H1 (cell line): ENCODE measurements at regions not wholly inside any gene's neighbourhood (a gene's known extent, or its start where the extent isn't known, plus 50 kb on each side); places are given as distances from the start of the nearest gene placed in this dataset.
"Not testable (repeated sequence)": the region's sequence is repeated elsewhere in the genome, so short reads cannot be mapped to it uniquely, and the experiment has no call there.

ENCODE experiments used
- CTCF ChIA-PET: fragments of 300-600 bp; sonication (Branson Sonifier 250); formaldehyde crosslinking; loops from one replicate; lab custom pipeline; 2021; ENCODE audit not compliant: partially characterized antibody; lab: Charles Lee
- POLR2A ChIA-PET: fragments of 300-600 bp; sonication (Branson Sonifier 250); formaldehyde crosslinking; loops from one replicate; lab custom pipeline; 2021; ENCODE audit warnings: inconsistent platforms; ENCODE audit not compliant: partially characterized antibody; lab: Charles Lee
- DNase-seq, 2 experiments: peaks; one replicate each; pipeline versions ENCODE4 v3.0.0 to v3.0.0-alpha.2; 2010 to 2022; ENCODE audit warnings: low spot score in 2 of 2, low read depth in 1 of 2, mixed read lengths in 1 of 2
- FAIRE-seq: peaks from 2 replicates; lab custom pipeline; 2011; peaks lifted over from hg19 to GRCh38; lab: Jason Lieb, UNC
- H2AFZ ChIP-seq: 2 replicates; pipeline ENCODE4 v1.8.1; 2012; ENCODE audit warnings: low read length, inconsistent platforms
- H2AK5ac ChIP-seq: 2 replicates; pipeline ENCODE4 v1.6.1; 2013; ENCODE audit warnings: low read depth, low read length
- H2BK120ac ChIP-seq: replicated peaks from 2 replicates; pipeline ENCODE3; 2013; ENCODE audit warnings: low read depth, low read length, inconsistent platforms
- H2BK12ac ChIP-seq: 2 replicates; pipeline ENCODE4 v1.6.1; 2013; ENCODE audit warnings: low read depth, low read length
- H2BK15ac ChIP-seq: 2 replicates; pipeline ENCODE4 v1.6.1; 2013; ENCODE audit warnings: low read length
- H2BK20ac ChIP-seq: 2 replicates; pipeline ENCODE4 v1.6.1; 2013; ENCODE audit warnings: low read length
- H2BK5ac ChIP-seq: 2 replicates; pipeline ENCODE4 v1.6.1; 2013; ENCODE audit warnings: low read depth, low read length
- H3K14ac ChIP-seq: 2 replicates; pipeline ENCODE4 v1.6.1; 2013; ENCODE audit warnings: inconsistent platforms; ENCODE audit not compliant: insufficient read length
- H3K18ac ChIP-seq: 2 replicates; pipeline ENCODE4 v1.6.1; 2013; ENCODE audit warnings: low read length; ENCODE audit errors: extremely low read depth
- H3K23ac ChIP-seq: 2 replicates; pipeline ENCODE4 v1.6.1; 2013; ENCODE audit warnings: inconsistent platforms; ENCODE audit not compliant: insufficient read length
- H3K23me2 ChIP-seq: 2 replicates; pipeline ENCODE4 v1.6.1; 2013; ENCODE audit warnings: low read depth, low read length
- H3K27ac ChIP-seq: 2 replicates; pipeline ENCODE4 v1.6.1; 2011; ENCODE audit warnings: low read depth, low read length, inconsistent platforms
- H3K27me3 ChIP-seq, 4 experiments: replicated peaks in 1 of 4; 1 replicate in 1 of 4; 2 replicates in 3 of 4; pipeline versions ENCODE4 v1.6.1 to v1.8.1; 2011 to 2013; ENCODE audit warnings: low read length in 3 of 4, mild to moderate bottlenecking in 3 of 4, inconsistent platforms in 2 of 4, mixed read lengths in 2 of 4, moderate library complexity in 1 of 4; ENCODE audit not compliant: control insufficient read depth in 3 of 4, insufficient read depth in 3 of 4; ENCODE audit errors: extremely low read depth in 1 of 4
- H3K36me3 ChIP-seq, 4 experiments: 2 replicates each; pipeline versions ENCODE4 v1.6.1 to v1.8.1; 2011 to 2013; ENCODE audit warnings: mild to moderate bottlenecking in 4 of 4, low read length in 3 of 4, moderate library complexity in 2 of 4, control low read depth in 1 of 4, inconsistent platforms in 1 of 4; ENCODE audit not compliant: insufficient read depth in 4 of 4, control insufficient read depth in 2 of 4
- H3K4ac ChIP-seq: replicated peaks from 2 replicates; pipeline ENCODE3; 2013; ENCODE audit warnings: low read length, low read depth, mixed read lengths, inconsistent platforms; ENCODE audit not compliant: insufficient read length
- H3K4me1 ChIP-seq, 4 experiments: replicated peaks in 1 of 4; 1 replicate in 1 of 4; 2 replicates in 3 of 4; pipeline versions ENCODE4 v1.6.1 to v1.8.1; 2011 to 2013; ENCODE audit warnings: low read length in 3 of 4, inconsistent platforms in 2 of 4, mixed read lengths in 1 of 4; ENCODE audit not compliant: insufficient read depth in 4 of 4, control insufficient read depth in 3 of 4
- H3K4me2 ChIP-seq, 2 experiments: 2 replicates each; pipeline versions ENCODE4 v1.6.1 to v1.8.1; 2011 to 2013; ENCODE audit warnings: low read depth in 2 of 2, low read length in 2 of 2, control low read depth in 1 of 2, inconsistent platforms in 1 of 2, mild to moderate bottlenecking in 1 of 2; ENCODE audit not compliant: insufficient read depth in 1 of 2
- H3K4me3 ChIP-seq, 4 experiments: fragments of 200-600, 300-600 bp in 1 of 4; sonication (generic), shearing (Covaris generic), sonication (Bioruptor Twin) in 1 of 4; 2 replicates each; pipeline versions ENCODE4 v1.5.1 to v1.8.1; 2011 to 2016; ENCODE audit warnings: low read length in 4 of 4, low read depth in 3 of 4, control low read depth in 2 of 4, inconsistent platforms in 2 of 4, mild to moderate bottlenecking in 2 of 4, mixed read lengths in 1 of 4, moderate library complexity in 1 of 4; ENCODE audit not compliant: insufficient read depth in 2 of 4; ENCODE audit errors: extremely low read depth in 1 of 4
- H3K56ac ChIP-seq: replicated peaks from 2 replicates; pipeline ENCODE3; 2013; ENCODE audit warnings: low read depth, mild to moderate bottlenecking, mixed read lengths, low read length, inconsistent platforms; ENCODE audit not compliant: insufficient read length
- H3K79me1 ChIP-seq: 2 replicates; pipeline ENCODE4 v1.6.1; 2013; ENCODE audit warnings: low read depth, low read length, control low read depth
- H3K79me2 ChIP-seq, 2 experiments: 2 replicates each; pipeline versions ENCODE4 v1.6.1 to v1.8.1; 2012 to 2013; ENCODE audit warnings: low read length in 2 of 2, mild to moderate bottlenecking in 2 of 2, inconsistent platforms in 1 of 2; ENCODE audit not compliant: insufficient read depth in 2 of 2, control insufficient read depth in 1 of 2
- H3K9ac ChIP-seq, 4 experiments: replicated peaks in 1 of 4; 1 replicate in 1 of 4; 2 replicates in 3 of 4; pipeline versions ENCODE4 v1.6.1 to v1.8.1; 2011 to 2013; ENCODE audit warnings: low read depth in 3 of 4, low read length in 3 of 4, control low read depth in 2 of 4, mild to moderate bottlenecking in 2 of 4, moderate library complexity in 2 of 4, inconsistent platforms in 1 of 4; ENCODE audit errors: extremely low read depth in 1 of 4
- H3K9me3 ChIP-seq, 2 experiments: 2 replicates each; pipeline versions ENCODE4 v1.6.1 to v1.8.1; 2012 to 2013; ENCODE audit warnings: mild to moderate bottlenecking in 2 of 2, moderate library complexity in 2 of 2, control low read depth in 1 of 2, inconsistent platforms in 1 of 2, low read depth in 1 of 2, low read length in 1 of 2, mixed read lengths in 1 of 2; ENCODE audit not compliant: insufficient read depth in 2 of 2
- H4K20me1 ChIP-seq, 2 experiments: replicated peaks in 1 of 2; 2 replicates each; pipeline versions ENCODE3 to v1.8.1; 2011 to 2013; ENCODE audit warnings: inconsistent platforms in 2 of 2, low read length in 2 of 2, mild to moderate bottlenecking in 1 of 2; ENCODE audit not compliant: insufficient read depth in 2 of 2, control insufficient read depth in 1 of 2
- H4K5ac ChIP-seq: 2 replicates; pipeline ENCODE4 v1.6.1; 2013; ENCODE audit warnings: low read length, low read depth, mixed read lengths, inconsistent platforms; ENCODE audit not compliant: insufficient read length
- H4K8ac ChIP-seq: 2 replicates; pipeline ENCODE4 v1.8.0; 2013; ENCODE audit warnings: mild to moderate bottlenecking, moderate library complexity, low read length, inconsistent platforms; ENCODE audit not compliant: insufficient read depth; ENCODE audit errors: extremely low read depth
- H4K91ac ChIP-seq: replicated peaks from 2 replicates; pipeline ENCODE3; 2013; ENCODE audit warnings: low read length, mixed read lengths, inconsistent platforms; ENCODE audit not compliant: insufficient read length
- WGBS, 2 experiments: shearing (Covaris generic) in 1 of 2; methylation state at CpG; one replicate each; pipeline versions ENCODE4 v1.1.6 to v1.1.7; 2013 to 2015; ENCODE audit warnings: low lambda C conversion rate in 2 of 2, mixed read lengths in 2 of 2, inconsistent platforms in 1 of 2, low coverage in 1 of 2, missing lambda C conversion rate in 1 of 2; ENCODE audit not compliant: insufficient replicate concordance in 2 of 2, insufficient coverage in 1 of 2, insufficient read length in 1 of 2; ENCODE audit errors: extremely low coverage in 1 of 2, missing lambda C conversion rate in 1 of 2; 5-methylcytosine and 5-hydroxymethylcytosine counted together

DNA sequence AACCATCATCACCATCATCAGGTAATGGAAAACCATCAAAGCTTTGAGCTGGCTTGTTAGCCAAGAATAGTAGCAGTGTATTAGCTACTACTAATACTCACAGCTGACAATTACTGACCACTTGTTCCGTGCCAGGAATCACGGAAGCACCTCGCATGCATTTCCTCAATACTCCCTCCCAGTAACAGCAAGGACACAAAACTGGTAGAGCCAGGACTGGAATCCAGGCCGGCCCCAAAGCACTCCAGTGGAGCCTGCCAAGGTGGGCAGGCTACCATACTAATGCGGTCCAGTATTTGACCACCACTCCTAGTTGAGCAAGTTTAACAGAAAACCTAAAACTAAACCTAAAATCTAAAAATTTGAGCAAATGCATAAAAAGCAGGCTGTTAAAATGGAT is 107.2 kb upstream of the LPCAT1 start:
- H2BK20ac ChIP-seq, H4K20me1 ChIP-seq, H4K5ac ChIP-seq, H2BK12ac ChIP-seq, H2BK120ac ChIP-seq, H3K23me2 ChIP-seq, H3K4ac ChIP-seq, H4K8ac ChIP-seq, H2BK5ac ChIP-seq, H3K18ac ChIP-seq, H2BK15ac ChIP-seq, H3K14ac ChIP-seq, H2AFZ ChIP-seq, POLR2A ChIA-PET, H3K56ac ChIP-seq, H3K36me3 ChIP-seq, H3K4me2 ChIP-seq, H3K23ac ChIP-seq, DNase-seq, H3K27me3 ChIP-seq, H2AK5ac ChIP-seq, H4K91ac ChIP-seq, H3K9me3 ChIP-seq, H3K4me3 ChIP-seq, H3K79me2 ChIP-seq, H3K4me1 ChIP-seq, H3K79me1 ChIP-seq, H3K27ac ChIP-seq, H3K9ac ChIP-seq, FAIRE-seq: not testable (repeated sequence)
- CTCF ChIA-PET: interaction anchor here (0.9 to 1.8 kb wide), 2 partner anchors 10 to 12 kb away, joined by 3 to 5 read pairs; no protein-coding TSS in a partner anchor
- WGBS, 2 experiments: 99% methylated on average over 5 of the region's 5 CpGs; no CpG with 5 or more reads in 1 of the 2 experiments

DNA sequence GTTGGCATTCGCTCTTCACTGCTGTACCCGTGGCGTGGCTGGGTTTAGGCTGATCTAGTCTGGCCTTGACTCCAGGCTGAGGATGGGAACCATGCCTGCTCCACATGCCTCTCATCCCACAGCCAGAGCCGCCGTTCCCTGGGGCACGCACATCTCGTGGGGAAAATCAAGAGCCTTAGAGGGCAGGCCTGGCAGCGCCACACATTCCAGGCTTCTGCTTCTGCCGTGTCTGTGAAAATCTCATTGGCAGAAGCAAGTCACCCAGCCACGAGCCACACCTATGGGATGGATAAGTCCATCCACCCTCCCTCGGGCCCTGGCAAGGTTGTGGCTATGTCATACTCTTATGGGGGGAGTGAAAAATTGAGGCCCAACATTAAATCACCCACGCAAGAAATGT is 102.6 kb upstream of the LPCAT1 start:
- H2BK15ac ChIP-seq, POLR2A ChIA-PET, H3K4me3 ChIP-seq, H3K79me2 ChIP-seq, H3K79me1 ChIP-seq, H2BK120ac ChIP-seq, H3K23ac ChIP-seq, H3K9ac ChIP-seq, H4K20me1 ChIP-seq, H4K91ac ChIP-seq, H3K56ac ChIP-seq, H2AK5ac ChIP-seq, H3K4me1 ChIP-seq, H3K36me3 ChIP-seq, CTCF ChIA-PET, H3K27ac ChIP-seq, H3K4me2 ChIP-seq, FAIRE-seq, H3K14ac ChIP-seq, H4K5ac ChIP-seq, H3K27me3 ChIP-seq, H2BK12ac ChIP-seq, H2AFZ ChIP-seq, H3K23me2 ChIP-seq, DNase-seq, H3K18ac ChIP-seq, H2BK5ac ChIP-seq, H4K8ac ChIP-seq, H2BK20ac ChIP-seq, H3K4ac ChIP-seq: not testable (repeated sequence)
- H3K9me3 ChIP-seq: peaks cover 8 to 18% of the 10 kb centered on the region in 2 experiments; a peak in 3 of 4 replicates
- 96% methylated on average over 12 of the region's 12 CpGs; no CpG with 5 or more reads in 1 of the 2 experiments for WGBS, 2 experiments
